ENCODE measurements at regions not wholly inside any gene's neighbourhood (a gene's known extent, or its start where the extent isn't known, plus 50 kb on each side); places are given as distances from the start of the nearest gene placed in this dataset.

DNA sequence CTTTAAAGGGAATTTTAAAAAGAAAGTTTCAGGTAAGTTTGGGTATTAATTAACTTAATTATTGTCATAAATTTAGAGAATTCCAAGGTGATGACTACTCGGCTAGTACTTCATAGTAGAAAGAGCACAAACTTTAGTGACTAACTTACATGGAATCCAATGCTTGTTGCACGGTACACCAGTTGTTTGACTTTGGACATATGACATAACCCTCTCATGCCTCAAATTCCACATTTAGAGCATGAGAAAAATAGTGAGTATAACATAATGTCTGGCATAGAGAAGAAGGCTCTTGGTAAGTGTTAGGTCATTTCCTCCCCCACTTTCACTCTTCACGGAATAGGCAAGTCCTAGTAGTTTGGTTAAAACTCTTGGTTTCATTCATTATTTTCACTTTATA is 1249.4 kb upstream of the SLC10A2 start:
- Histone ChIP-seq H3K9me3 (replicated peaks) (no peaks in the 10 kb centered on the region), H3K36me3 (no peaks in the 10 kb centered on the region), H3K27ac (replicated peaks) (no peak overlapping the region), H3K4me1 (no peaks in the 10 kb centered on the region), H3K4me3 (no peak overlapping the region), H3K27me3 (ENCODE audit: low read depth) (no peaks in the 10 kb centered on the region)
- intact Hi-C loops (cut with micrococcal nuclease): no loop called here
- DNase-seq: no peak
- TF ChIP-seq, protein P1, sequence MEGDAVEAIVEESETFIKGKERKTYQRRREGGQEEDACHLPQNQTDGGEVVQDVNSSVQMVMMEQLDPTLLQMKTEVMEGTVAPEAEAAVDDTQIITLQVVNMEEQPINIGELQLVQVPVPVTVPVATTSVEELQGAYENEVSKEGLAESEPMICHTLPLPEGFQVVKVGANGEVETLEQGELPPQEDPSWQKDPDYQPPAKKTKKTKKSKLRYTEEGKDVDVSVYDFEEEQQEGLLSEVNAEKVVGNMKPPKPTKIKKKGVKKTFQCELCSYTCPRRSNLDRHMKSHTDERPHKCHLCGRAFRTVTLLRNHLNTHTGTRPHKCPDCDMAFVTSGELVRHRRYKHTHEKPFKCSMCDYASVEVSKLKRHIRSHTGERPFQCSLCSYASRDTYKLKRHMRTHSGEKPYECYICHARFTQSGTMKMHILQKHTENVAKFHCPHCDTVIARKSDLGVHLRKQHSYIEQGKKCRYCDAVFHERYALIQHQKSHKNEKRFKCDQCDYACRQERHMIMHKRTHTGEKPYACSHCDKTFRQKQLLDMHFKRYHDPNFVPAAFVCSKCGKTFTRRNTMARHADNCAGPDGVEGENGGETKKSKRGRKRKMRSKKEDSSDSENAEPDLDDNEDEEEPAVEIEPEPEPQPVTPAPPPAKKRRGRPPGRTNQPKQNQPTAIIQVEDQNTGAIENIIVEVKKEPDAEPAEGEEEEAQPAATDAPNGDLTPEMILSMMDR (IDR thresholded peaks at IDR 0.05; ENCODE audit: borderline replicate concordance): no peak

DNA sequence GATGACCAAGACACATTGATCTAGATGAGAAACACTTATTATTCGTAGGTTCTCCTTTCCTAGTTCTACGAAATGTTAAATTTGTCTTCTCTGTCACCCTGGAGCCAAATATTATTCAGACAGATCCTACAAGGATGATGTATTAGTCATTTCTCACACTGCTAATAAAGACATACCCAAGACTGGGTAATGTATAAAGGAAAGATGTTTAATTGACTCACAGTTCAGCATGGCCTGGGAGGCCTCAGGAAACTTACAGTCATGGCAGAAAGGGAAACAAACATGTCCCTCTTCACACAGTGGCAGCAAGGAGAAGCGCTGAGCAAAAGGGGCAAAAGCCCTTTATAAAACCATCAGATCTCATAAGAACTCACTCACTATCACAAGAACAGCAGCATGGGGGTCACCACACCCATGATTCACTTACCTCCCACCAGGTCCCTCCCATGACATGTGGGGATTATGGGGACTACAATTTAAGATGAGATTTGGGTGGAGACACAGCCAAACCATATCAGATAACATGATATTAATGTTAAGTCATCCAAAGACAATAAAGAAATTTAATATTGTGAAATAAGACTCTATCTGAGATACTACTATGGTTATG is 1248.8 kb upstream of the SLC10A2 start:
- DNase-seq: no peak
- Histone ChIP-seq H3K27me3 (ENCODE audit: low read depth) (no peaks in the 10 kb centered on the region), H3K9me3 (replicated peaks) (no peaks in the 10 kb centered on the region), H3K4me3 (no peak overlapping the region), H3K4me1 (no peaks in the 10 kb centered on the region), H3K27ac (replicated peaks) (no peak overlapping the region), H3K36me3 (no peaks in the 10 kb centered on the region)
- TF ChIP-seq, protein P1 (IDR thresholded peaks at IDR 0.05; ENCODE audit: borderline replicate concordance): no peak
- intact Hi-C loops (cut with micrococcal nuclease): no loop called here

DNA sequence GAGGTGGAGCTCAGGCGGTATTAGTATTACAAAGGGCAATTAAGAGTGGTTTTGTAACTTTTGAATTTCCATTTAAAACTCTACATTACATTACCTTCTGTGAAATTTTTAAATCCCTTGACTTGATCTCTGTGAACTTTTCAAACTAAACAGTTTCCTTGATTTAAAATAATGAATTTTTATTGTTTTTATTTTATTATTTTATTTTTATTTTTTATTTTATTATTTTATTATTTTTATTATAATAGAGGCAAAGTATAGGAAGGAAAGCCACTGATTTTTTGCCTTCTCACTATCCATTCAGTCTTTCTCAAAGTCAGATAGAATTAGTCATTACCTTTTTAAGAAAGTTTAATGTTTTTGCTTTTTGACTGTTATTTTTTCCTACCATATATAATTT is 1248.1 kb upstream of the SLC10A2 start:
- Histone ChIP-seq H3K4me1 (no peaks in the 10 kb centered on the region), H3K4me3 (no peak overlapping the region), H3K36me3 (no peaks in the 10 kb centered on the region), H3K9me3 (replicated peaks) (no peaks in the 10 kb centered on the region), H3K27me3 (ENCODE audit: low read depth) (no peaks in the 10 kb centered on the region), H3K27ac (replicated peaks) (no peak overlapping the region)
- TF ChIP-seq, protein P1 (IDR thresholded peaks at IDR 0.05; ENCODE audit: borderline replicate concordance): no peak
- intact Hi-C loops (cut with micrococcal nuclease): no loop called here
- DNase-seq: no peak

DNA sequence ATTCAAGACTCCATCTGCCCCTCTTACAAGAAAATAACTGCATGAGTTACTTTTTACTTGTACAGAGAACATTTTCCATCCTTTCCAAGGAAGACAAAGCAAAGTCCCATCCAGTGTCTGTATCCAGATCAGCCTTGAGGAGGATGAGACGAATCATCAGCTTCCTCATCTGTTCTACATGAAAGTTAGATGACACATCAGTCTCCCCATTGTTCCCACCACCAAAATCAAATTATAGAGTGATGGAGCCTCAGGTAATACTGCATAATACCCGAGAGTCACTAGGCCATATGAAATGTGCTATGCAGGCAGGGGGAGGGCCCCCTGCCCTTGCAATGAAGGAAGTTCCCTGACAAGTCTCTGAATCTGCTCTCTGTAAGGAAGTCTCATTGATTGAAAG is 1244.6 kb upstream of the SLC10A2 start:
- no peaks in the 10 kb centered on the region for H3K36me3 ChIP-seq
- intact Hi-C loops (cut with micrococcal nuclease): no loop called here
- TF ChIP-seq, protein P1 (IDR thresholded peaks at IDR 0.05; ENCODE audit: borderline replicate concordance): no peak
- H3K4me1 ChIP-seq: no peaks in the 10 kb centered on the region
- no peak overlapping the region for H3K4me3 ChIP-seq
- H3K27ac ChIP-seq (replicated peaks): no peak overlapping the region
- no peaks in the 10 kb centered on the region for H3K9me3 ChIP-seq (replicated peaks)
- no peaks in the 10 kb centered on the region for H3K27me3 ChIP-seq (ENCODE audit: low read depth)
- no peak for DNase-seq

DNA sequence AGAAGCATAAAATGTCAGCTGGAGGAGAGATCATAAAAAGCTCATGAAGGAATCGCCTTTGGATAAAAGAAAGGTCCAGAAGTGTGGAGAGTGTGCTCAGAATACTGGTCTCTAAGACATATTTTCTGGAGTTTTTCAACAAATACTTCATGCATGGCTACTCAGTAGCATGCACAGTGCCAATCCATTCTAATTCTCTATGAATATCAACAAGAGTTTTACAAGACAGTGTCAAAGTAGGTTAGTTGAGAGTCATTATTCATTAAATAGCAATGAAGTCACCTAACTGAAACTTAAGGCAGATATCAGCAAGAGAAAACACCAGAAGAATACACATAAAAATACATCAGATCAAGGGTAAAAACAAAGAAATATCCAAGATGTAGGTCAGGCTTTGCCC is 1243.2 kb upstream of the SLC10A2 start:
- H3K36me3 ChIP-seq: no peaks in the 10 kb centered on the region
- no peak overlapping the region for H3K4me3 ChIP-seq
- no peaks in the 10 kb centered on the region for H3K27me3 ChIP-seq (ENCODE audit: low read depth)
- TF ChIP-seq, protein P1 (IDR thresholded peaks at IDR 0.05; ENCODE audit: borderline replicate concordance): no peak
- H3K9me3 ChIP-seq (replicated peaks): no peaks in the 10 kb centered on the region
- H3K27ac ChIP-seq (replicated peaks): no peak overlapping the region
- DNase-seq: no peak
- intact Hi-C loops (cut with micrococcal nuclease): no loop called here
- no peaks in the 10 kb centered on the region for H3K4me1 ChIP-seq
